OCI-LY1 (cell line): ENCODE measurements at regions not wholly inside any gene's neighbourhood (a gene's known extent, or its start where the extent isn't known, plus 50 kb on each side); places are given as distances from the start of the nearest gene placed in this dataset.

ENCODE experiments used
- CTCF ChIP-seq: fragments of 200-600 bp; sonication (generic), shearing (Covaris generic); IDR thresholded peaks from 2 replicates; pipeline ENCODE4 v1.5.1; 2017; ENCODE audit warnings: mild to moderate bottlenecking, antibody characterized with exemption, low read length, moderate library complexity, mixed read lengths
- EZH2 ChIP-seq: fragments of 200-600 bp; sonication (generic), shearing (Covaris generic); IDR thresholded peaks from 2 replicates; pipeline ENCODE4 v1.8.0; 2017; ENCODE audit warnings: borderline replicate concordance, mixed run types, mild to moderate bottlenecking, antibody characterized with exemption, low read length, moderate library complexity, mixed read lengths

- TF ChIP-seq CTCF, result no peak
- TF ChIP-seq EZH2, result no peak
These were observed 167.7 kb downstream of the ANAPC1 start for GRCh38 chr2:111715987-111716904.
